Pancreas (tissue), 10 donors: ENCODE measurements at regions not wholly inside any gene's neighbourhood (a gene's known extent, or its start where the extent isn't known, plus 50 kb on each side); places are given as distances from the start of the nearest gene placed in this dataset.
A peak's percentile ranks its signal among the peaks of the same experiment; 100 is the strongest.

Experiments
- ATAC-seq, 4 donors: fragments of 200-7000 bp; cut with Tn5 transposase; one replicate each; pipeline versions ENCODE4 v1.8.0 to v1.9.1; 2020; ENCODE audit warnings: mild to moderate bottlenecking in 4 of 4, moderate library complexity in 4 of 4
- DNase-seq, 6 donors: peaks; one replicate each; pipeline ENCODE4 v3.0.0-alpha.2; 2020
- FAIRE-seq: peaks from 2 replicates; lab custom pipeline; 2012; peaks lifted over from hg19 to GRCh38; lab: Jason Lieb, UNC
- H3K27ac ChIP-seq, 4 donors: fragments of 200-600 bp; sonication (generic); 1 replicate in 3 of 4; 2 replicates in 1 of 4; pipeline versions ENCODE4 v1.5.0 to v1.8.0; 2020
- H3K27me3 ChIP-seq, 4 donors: fragments of 200-600 bp; one replicate each; pipeline ENCODE4 v1.8.0; 2021
- H3K36me3 ChIP-seq, 3 donors: fragments of 200-600 bp; sonication (generic) in 1 of 3; one replicate each; pipeline versions ENCODE4 v1.5.0 to v1.8.0; 2020 to 2021
- H3K4me1 ChIP-seq, 3 donors: fragments of 200-600 bp; one replicate each; pipeline ENCODE4 v1.8.0; 2021
- H3K4me3 ChIP-seq, 4 donors: fragments of 200-600 bp; sonication (generic) in 2 of 4; one replicate each; pipeline versions ENCODE4 v1.5.0 to v1.8.0; 2020 to 2021
- H3K9me3 ChIP-seq, 4 donors: fragments of 200-600 bp; one replicate each; pipeline ENCODE4 v1.8.0; 2021
- CTCF ChIP-seq, 4 donors: fragments of 200-600 bp; sonication (generic) in 3 of 4; IDR thresholded peaks; one replicate each; pipeline versions ENCODE4 v1.5.0 to v1.8.0; 2021; ENCODE audit warnings: antibody characterized with exemption in 4 of 4
- WGBS, 2 donors: extraction: QIAGEN DNeasy Blood & Tissue Kit; methylation state at CpG; one replicate each; pipeline ENCODE4 v1.1.7; 2013; 5-methylcytosine and 5-hydroxymethylcytosine counted together
- intact Hi-C, 3 donors: fragments of 100-400 bp; cut with DNase I; formaldehyde crosslinking; loops; one replicate each; pipeline versions ENCODE4 v1.11.1 to v1.14.2; 2022
- donor health status: healthy with polysubstance abuse.
- donor health status: DM: no; HTN: no; CAD: no; lungs with moderate emphysema.
- donor health status: DM: no; HTN: no; CAD: no.
- donor health status: control.
- donor health status: control.
- donor health status: Bipolar disorder and iron deficiency.
- donor health status: DM: yes; HTN: yes; CAD: no.
- donor health status: DM: no; HTN: no; CAD: no.
- donor health status: DM: no; HTN: no; CAD: no.
- donor health status: DM: yes; HTN: yes; CAD: no.

GRCh38 chr6:16827627-16828026, 66.4 kb upstream of the ATXN1 start:
- Histone ChIP-seq H3K36me3 (no peaks in the 10 kb centered on the region), H3K27me3 (no peaks in the 10 kb centered on the region), H3K27ac (no peak overlapping the region), H3K4me3 (no peak overlapping the region), H3K9me3 (no peaks in the 10 kb centered on the region), H3K4me1 (peaks cover 0 to under 1% (median 0%) of the 10 kb centered on the region in 3 donors)
- ATAC-seq (no peak), FAIRE-seq (no peak), DNase-seq (no peak)
- 64 to 78% methylated on average over 2 of the region's 2 CpGs for WGBS, 2 donors
- TF ChIP-seq CTCF (IDR thresholded peaks at IDR 0.05) = no peak
- intact Hi-C loops = no loop called here

- no peaks in the 10 kb centered on the region for H3K36me3 ChIP-seq
- no peaks in the 10 kb centered on the region for H3K27me3 ChIP-seq
- H3K4me3 ChIP-seq = no peak overlapping the region
- DNase-seq = no peak
- peaks cover 7 to 13% (median 11%) of the 10 kb centered on the region in 3 donors for H3K4me1 ChIP-seq
- intact Hi-C loops = no loop called here
- no peak for TF ChIP-seq CTCF (IDR thresholded peaks at IDR 0.05)
- no peak overlapping the region for H3K27ac ChIP-seq
- 97 to 98% methylated on average over 6 of the region's 6 CpGs for WGBS, 2 donors
- FAIRE-seq = no peak
- no peaks in the 10 kb centered on the region for H3K9me3 ChIP-seq
- no peak for ATAC-seq
These were observed 64.5 kb upstream of the ATXN1 start for GRCh38 chr6:16825784-16826183.

GRCh38 chr6:16824845-16825685, 63.8 kb upstream of the ATXN1 start:
- ATAC-seq = peak in 1 of 4 donors; percentile 17
- no peak for TF ChIP-seq CTCF (IDR thresholded peaks at IDR 0.05)

GRCh38 chr6:16823718-16824352, 62.6 kb upstream of the ATXN1 start:
- ATAC-seq (no peak), FAIRE-seq (no peak)

More at GRCh38 chr6:16824845-16825685, 63.8 kb upstream of the ATXN1 start:
- no peaks in the 10 kb centered on the region for H3K27me3 ChIP-seq
- H3K36me3 ChIP-seq = no peaks in the 10 kb centered on the region
- peaks cover 7 to 13% (median 11%) of the 10 kb centered on the region in 3 donors for H3K4me1 ChIP-seq
- intact Hi-C loops = no loop called here
- no peak overlapping the region for H3K4me3 ChIP-seq
- H3K27ac ChIP-seq = no peak overlapping the region
- no peaks in the 10 kb centered on the region for H3K9me3 ChIP-seq
- 83 to 89% methylated on average over 10 of the region's 10 CpGs for WGBS, 2 donors
- no peak for DNase-seq
- no peak for FAIRE-seq

More at GRCh38 chr6:16823718-16824352, 62.6 kb upstream of the ATXN1 start:
- 91 to 96% methylated on average over 2 of the region's 2 CpGs for WGBS, 2 donors
- H3K36me3 ChIP-seq = no peaks in the 10 kb centered on the region
- DNase-seq = no peak
- intact Hi-C loops = no loop called here
- TF ChIP-seq CTCF (IDR thresholded peaks at IDR 0.05) = no peak
- H3K9me3 ChIP-seq = no peaks in the 10 kb centered on the region
- no peak overlapping the region for H3K4me3 ChIP-seq
- H3K27ac ChIP-seq = no peak overlapping the region
- no peaks in the 10 kb centered on the region for H3K27me3 ChIP-seq
- peaks cover 7 to 25% (median 18%) of the 10 kb centered on the region in 3 donors for H3K4me1 ChIP-seq
